Duodenal mucosa (tissue), 2 donors: ENCODE measurements at regions not wholly inside any gene's neighbourhood (a gene's known extent, or its start where the extent isn't known, plus 50 kb on each side); places are given as distances from the start of the nearest gene placed in this dataset.

Experiments used
- H3K27ac ChIP-seq: one replicate; pipeline ENCODE4 v1.7.0; 2013; ENCODE audit warnings: low read depth, low read length
- H3K27me3 ChIP-seq, 2 donors: one replicate each; pipeline ENCODE4 v1.7.0; 2013; ENCODE audit warnings: low read length in 2 of 2, control low read depth in 1 of 2; ENCODE audit not compliant: insufficient read depth in 2 of 2, control insufficient read depth in 1 of 2
- H3K36me3 ChIP-seq, 2 donors: one replicate each; pipeline ENCODE4 v1.7.0; 2013; ENCODE audit warnings: low read length in 2 of 2, control low read depth in 1 of 2; ENCODE audit not compliant: insufficient read depth in 2 of 2, control insufficient read depth in 1 of 2
- H3K4me1 ChIP-seq, 2 donors: one replicate each; pipeline ENCODE4 v1.7.0; 2013; ENCODE audit warnings: low read length in 2 of 2, control low read depth in 1 of 2; ENCODE audit not compliant: insufficient read depth in 2 of 2, control insufficient read depth in 1 of 2
- H3K4me3 ChIP-seq, 2 donors: one replicate each; pipeline ENCODE4 v1.7.0; 2013; ENCODE audit warnings: low read length in 2 of 2, low read depth in 1 of 2
- H3K9ac ChIP-seq, 2 donors: one replicate each; pipeline ENCODE4 v1.7.0; 2013; ENCODE audit warnings: low read length in 2 of 2, low read depth in 1 of 2
- H3K9me3 ChIP-seq, 2 donors: one replicate each; pipeline ENCODE4 v1.7.0; 2013; ENCODE audit warnings: low read length in 2 of 2, control low read depth in 1 of 2; ENCODE audit not compliant: control insufficient read depth in 1 of 2

- Histone ChIP-seq H3K27ac (no peak overlapping the region), H3K4me3 (no peak overlapping the region), H3K9ac (no peak overlapping the region), H3K9me3 (no peaks in the 10 kb centered on the region), H3K36me3 (no peaks in the 10 kb centered on the region), H3K27me3 (no peaks in the 10 kb centered on the region), H3K4me1 (no peaks in the 10 kb centered on the region)
These were observed 370.2 kb upstream of the CCDC196 start for GRCh38 chr14:66115740-66116502.

- H3K9ac ChIP-seq: no peak overlapping the region
- no peaks in the 10 kb centered on the region for H3K36me3 ChIP-seq
- H3K9me3 ChIP-seq: no peaks in the 10 kb centered on the region
- no peaks in the 10 kb centered on the region for H3K4me1 ChIP-seq
- no peak overlapping the region for H3K4me3 ChIP-seq
- no peak overlapping the region for H3K27ac ChIP-seq
- H3K27me3 ChIP-seq: no peaks in the 10 kb centered on the region
These were observed 369.4 kb upstream of the CCDC196 start for GRCh38 chr14:66116732-66117131.

GRCh38 chr14:66117600-66117999 is 368.6 kb upstream of the CCDC196 start:
- Histone ChIP-seq H3K4me1 (no peaks in the 10 kb centered on the region), H3K9ac (no peak overlapping the region), H3K4me3 (no peak overlapping the region), H3K27ac (no peak overlapping the region), H3K9me3 (no peaks in the 10 kb centered on the region), H3K36me3 (no peaks in the 10 kb centered on the region), H3K27me3 (no peaks in the 10 kb centered on the region)

- Histone ChIP-seq H3K27ac (no peak overlapping the region), H3K4me1 (no peaks in the 10 kb centered on the region), H3K9me3 (no peaks in the 10 kb centered on the region), H3K36me3 (no peaks in the 10 kb centered on the region), H3K9ac (no peak overlapping the region), H3K27me3 (no peaks in the 10 kb centered on the region), H3K4me3 (no peak overlapping the region)
These were observed 366.5 kb upstream of the CCDC196 start for GRCh38 chr14:66119606-66120231.

GRCh38 chr14:66120402-66120801 is 365.8 kb upstream of the CCDC196 start:
- Histone ChIP-seq H3K27ac (no peak overlapping the region), H3K9me3 (no peaks in the 10 kb centered on the region), H3K27me3 (no peaks in the 10 kb centered on the region), H3K4me1 (no peaks in the 10 kb centered on the region), H3K4me3 (no peak overlapping the region), H3K9ac (no peak overlapping the region), H3K36me3 (no peaks in the 10 kb centered on the region)

- Histone ChIP-seq H3K4me1 (no peaks in the 10 kb centered on the region), H3K27me3 (no peaks in the 10 kb centered on the region), H3K9me3 (no peaks in the 10 kb centered on the region)
These were observed 364.3 kb upstream of the CCDC196 start for GRCh38 chr14:66121859-66122258.

GRCh38 chr14:66129224-66129623 is 356.9 kb upstream of the CCDC196 start:
- Histone ChIP-seq H3K9me3 (no peaks in the 10 kb centered on the region), H3K9ac (no peak overlapping the region), H3K4me1 (no peaks in the 10 kb centered on the region), H3K4me3 (no peak overlapping the region), H3K36me3 (no peaks in the 10 kb centered on the region), H3K27ac (no peak overlapping the region), H3K27me3 (no peaks in the 10 kb centered on the region)

More at GRCh38 chr14:66121859-66122258, 364.3 kb upstream of the CCDC196 start:
- Histone ChIP-seq H3K9ac (no peak overlapping the region), H3K36me3 (no peaks in the 10 kb centered on the region), H3K4me3 (no peak overlapping the region), H3K27ac (no peak overlapping the region)

GRCh38 chr14:66131111-66131510 is 355.1 kb upstream of the CCDC196 start:
- no peak overlapping the region for H3K9ac ChIP-seq
- H3K4me1 ChIP-seq: no peaks in the 10 kb centered on the region
- no peaks in the 10 kb centered on the region for H3K36me3 ChIP-seq
- no peaks in the 10 kb centered on the region for H3K27me3 ChIP-seq
- no peak overlapping the region for H3K4me3 ChIP-seq
- no peaks in the 10 kb centered on the region for H3K9me3 ChIP-seq
- no peak overlapping the region for H3K27ac ChIP-seq

GRCh38 chr14:66133666-66134065 is 352.5 kb upstream of the CCDC196 start:
- no peak overlapping the region for H3K27ac ChIP-seq
- no peak overlapping the region for H3K4me3 ChIP-seq
- H3K27me3 ChIP-seq: no peaks in the 10 kb centered on the region
- no peaks in the 10 kb centered on the region for H3K4me1 ChIP-seq
- no peak overlapping the region for H3K9ac ChIP-seq
- H3K9me3 ChIP-seq: no peaks in the 10 kb centered on the region
- H3K36me3 ChIP-seq: no peaks in the 10 kb centered on the region

- H3K9me3 ChIP-seq: no peaks in the 10 kb centered on the region
- no peaks in the 10 kb centered on the region for H3K36me3 ChIP-seq
- no peak overlapping the region for H3K27ac ChIP-seq
- no peak overlapping the region for H3K9ac ChIP-seq
- no peak overlapping the region for H3K4me3 ChIP-seq
- H3K4me1 ChIP-seq: no peaks in the 10 kb centered on the region
- H3K27me3 ChIP-seq: no peaks in the 10 kb centered on the region
These were observed 350.3 kb upstream of the CCDC196 start for GRCh38 chr14:66135831-66136230.
